Inferior parietal cortex (tissue), 1 donor: ENCODE measurements at regions not wholly inside any gene's neighbourhood (a gene's known extent, or its start where the extent isn't known, plus 50 kb on each side); places are given as distances from the start of the nearest gene placed in this dataset.

Source experiments
- DNase-seq: peaks from one replicate; pipeline ENCODE4 v3.0.0-alpha.2; 2016; ENCODE audit errors: extremely low spot score

DNA sequence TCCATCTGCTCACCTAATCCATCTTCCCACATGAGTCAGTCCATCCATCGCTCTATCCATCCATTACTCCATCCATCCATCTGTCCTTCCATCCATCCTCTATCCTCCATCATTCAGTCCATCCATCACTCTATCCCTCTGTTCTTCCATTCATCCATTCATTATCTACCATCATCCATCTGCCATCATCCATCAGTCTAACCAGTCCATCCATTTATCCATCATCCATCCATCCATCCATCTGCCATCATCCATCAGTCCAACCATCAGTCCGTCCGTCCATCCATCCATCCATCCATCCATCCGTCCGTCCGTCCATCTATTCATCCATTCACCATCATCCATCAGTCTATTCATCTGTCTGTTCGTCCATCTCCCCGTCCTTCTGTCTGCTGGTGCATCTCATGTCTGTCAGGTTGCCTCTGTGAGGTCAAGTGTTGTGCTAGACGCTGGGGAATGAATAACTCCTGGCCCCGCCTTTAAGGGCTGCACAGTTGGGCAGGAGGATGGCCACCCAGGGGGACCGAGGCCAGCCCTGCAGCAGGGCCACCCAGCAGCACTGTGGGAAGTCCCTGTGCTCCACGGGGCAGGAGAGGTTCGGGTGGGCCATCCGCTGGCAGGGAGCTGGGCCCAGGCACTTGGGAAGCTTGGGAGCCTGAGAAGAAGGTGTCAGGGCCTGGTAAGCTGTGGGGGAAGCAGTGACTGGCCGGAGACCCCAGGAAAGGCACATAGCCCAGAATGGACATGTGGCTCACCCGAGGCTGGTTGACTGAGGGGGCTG lies 137.1 kb downstream of the CTTN start:
- no peak for DNase-seq

DNA sequence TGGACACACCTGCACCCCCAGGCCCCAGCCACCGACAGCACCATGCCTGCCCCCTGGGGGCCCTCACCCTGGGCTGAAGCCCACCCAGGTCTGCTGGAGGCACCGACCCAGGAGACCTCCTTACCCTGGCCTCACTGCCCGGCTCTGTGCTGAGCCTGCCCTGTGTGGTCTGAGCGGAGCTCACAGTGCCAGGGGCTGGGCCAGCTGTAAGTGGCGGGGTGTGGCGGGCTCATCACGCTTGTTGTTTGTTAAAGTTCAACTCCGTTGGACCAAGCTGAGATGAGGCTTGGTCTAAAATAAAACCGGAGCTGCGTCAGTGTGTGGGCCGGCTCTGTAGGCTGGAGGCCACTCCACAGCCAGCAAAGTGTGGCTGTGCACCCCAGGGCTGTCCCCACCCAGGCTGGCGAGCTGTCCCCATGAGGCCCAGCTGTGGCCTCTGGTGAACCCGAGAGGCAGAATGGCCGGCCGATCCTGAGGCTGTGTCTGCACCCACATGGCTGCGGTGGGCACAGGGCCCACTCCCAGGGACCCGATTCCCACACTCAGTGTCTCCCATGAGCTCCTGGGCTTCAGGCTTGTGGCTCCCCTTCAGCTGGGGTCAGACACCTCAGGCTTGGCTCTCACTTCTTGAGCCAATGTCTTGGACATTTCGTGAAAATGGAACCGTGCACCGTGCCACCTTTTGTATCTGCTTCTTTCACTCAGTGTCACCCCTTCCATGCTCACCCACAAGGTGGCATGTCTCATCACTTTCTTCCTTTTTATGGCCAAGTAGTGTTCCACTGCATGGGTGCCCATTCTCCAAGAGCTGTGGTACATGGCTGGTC lies 137.9 kb downstream of the CTTN start:
- no peak for DNase-seq

DNA sequence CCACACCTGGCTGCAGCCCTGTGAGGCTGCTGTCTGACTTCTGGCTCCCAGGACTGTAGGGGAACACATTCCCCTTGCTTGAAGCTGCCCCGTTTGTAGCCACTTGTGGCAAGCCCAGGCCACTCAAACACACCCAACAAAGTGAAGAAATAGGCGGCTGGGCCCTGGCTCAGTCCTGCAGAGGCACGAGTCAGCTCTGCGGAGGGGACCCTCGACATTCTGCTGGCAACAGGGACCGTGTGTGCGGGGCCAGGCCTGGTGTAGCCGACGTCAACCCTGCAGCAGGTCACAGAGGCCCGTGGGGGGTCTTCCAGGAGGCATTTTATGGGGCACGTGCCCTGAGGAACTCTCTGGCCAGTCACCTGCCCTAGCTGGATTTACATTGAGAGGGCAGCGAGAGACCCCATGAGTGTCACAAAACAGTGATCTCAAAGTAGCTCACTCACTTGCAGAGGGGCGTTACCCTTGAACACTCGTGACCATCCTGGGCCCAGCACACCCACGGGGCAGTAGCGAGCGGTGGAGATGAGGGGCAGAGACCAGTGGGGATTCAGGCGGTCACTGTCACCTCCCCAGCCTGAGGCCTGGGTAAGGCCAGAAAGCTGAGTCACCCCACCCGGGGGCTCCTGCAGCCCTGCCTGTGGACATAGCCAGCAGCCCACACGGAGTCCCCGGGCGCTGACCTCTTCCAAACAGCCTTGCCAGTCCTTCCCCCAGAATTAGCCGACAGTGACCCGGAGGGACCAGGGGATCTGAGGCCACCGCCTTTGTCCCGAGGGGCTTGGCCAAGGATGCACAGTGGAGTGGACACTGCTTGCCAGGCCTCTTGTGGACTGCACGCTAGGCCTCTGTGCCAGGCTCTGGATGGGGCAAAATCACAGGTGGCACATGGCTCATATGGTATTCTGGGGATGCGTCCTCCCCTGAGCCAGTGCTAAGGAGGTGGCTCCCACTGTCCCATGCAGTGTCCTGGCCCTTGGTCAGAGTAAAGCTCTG lies 139.5 kb downstream of the CTTN start:
- DNase-seq = no peak

DNA sequence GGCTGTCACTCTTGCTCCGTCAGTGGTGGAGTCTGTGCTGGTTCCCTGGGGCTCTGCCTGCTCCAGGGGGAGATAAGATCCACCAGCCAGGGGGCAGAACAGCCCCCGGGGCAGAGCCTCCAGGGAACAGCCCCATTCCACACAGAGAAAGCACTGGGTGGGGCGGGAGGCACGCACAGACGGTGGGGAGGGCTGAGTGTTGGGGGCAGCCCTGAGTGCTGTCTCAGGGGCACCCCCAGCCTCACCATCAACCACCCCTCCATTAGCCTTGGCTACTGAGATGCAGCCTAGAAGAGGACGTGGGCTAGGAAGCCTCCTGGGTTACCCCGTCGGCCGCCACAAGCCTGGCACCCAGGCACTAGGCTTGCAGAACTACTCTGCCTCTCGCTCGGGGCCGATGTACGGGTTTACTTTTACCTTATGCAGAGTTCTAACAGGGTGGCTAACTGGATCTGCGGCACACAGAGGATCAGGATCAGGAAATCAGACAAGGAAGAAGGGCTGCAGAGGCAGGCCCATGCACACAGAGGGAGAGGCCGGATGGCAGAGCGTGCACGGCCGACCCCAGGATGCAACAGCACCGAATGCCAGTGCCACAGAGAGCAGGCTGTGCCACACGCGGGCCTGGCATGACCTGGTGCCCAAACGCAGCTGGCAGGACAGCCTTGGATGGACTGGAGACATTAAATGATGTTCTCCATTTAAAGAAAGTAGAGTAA lies 140.5 kb downstream of the CTTN start:
- no peak for DNase-seq

DNA sequence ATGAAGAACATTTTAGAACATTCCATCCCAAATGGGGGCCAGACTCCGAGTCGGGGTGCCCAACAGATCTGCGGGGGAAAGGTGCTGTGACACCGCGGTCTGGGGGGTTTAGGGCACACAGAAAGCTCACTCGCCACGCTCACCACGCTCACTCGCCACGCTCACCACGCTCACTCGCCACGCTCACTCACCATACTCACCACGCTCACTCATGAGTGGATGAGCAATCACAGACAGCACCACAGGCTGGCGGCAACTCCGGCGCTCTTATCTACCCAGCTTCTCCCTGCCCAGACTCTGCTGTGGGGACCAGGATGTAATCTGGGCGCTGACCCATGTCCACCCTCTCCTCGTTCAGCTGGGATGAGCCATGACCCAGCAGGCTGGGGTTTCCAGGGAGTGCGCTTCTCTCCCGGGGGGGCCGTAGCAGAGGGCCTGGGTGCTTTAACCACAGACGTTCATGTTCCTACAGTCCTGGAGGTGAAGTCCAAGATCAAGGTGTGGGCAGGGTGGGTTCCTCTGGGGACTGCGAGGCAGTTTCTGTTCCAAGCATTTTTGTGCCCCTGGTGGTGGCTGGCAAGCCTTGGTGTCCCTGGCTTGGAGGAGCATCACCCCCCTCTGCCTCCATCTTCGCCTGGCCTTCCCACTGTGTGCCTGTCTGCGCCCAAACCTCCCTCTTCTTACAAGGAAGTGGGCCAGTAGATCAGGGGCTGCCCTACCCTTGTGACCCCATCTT lies 141.2 kb downstream of the CTTN start:
- no peak for DNase-seq

DNA sequence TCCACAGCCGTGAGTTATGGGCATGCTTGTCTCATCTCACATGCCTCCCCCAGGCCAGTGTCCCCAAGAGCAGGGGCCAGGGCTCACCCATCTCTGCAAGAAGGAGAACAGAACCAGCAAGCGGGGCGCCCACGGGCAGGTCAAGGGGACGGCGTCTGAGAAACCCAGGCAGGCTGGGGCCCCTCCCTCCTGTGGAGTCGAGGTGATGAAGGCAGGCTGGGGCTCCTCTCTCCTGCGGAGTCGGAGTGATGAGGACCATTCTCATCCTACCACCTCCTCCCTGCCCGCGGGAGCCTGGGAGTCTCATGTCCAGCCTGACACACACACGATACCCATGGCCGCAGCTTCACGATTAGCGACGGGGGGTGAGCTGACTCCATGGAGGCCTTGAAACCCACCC lies 141.9 kb downstream of the CTTN start:
- DNase-seq = no peak

DNA sequence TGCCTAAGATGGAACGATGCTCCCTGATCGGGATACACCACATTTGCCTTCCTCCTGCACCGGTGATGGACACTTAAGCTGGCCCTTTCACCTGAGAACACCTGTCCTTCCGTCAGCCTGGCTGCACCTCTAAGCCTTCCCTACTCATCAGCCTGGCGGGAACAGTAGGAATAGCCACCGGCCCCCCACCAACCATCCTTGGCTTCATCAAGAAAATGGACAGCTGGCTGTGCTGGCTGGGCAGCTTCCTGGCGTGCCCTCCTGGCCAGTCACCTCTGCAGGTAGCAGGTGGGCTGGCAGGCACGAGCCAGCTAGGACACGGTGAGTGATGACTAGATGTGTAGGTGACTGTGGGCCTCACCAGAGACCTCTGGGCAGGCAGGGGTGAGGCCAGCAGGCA lies 142.8 kb downstream of the CTTN start:
- no peak for DNase-seq

DNA sequence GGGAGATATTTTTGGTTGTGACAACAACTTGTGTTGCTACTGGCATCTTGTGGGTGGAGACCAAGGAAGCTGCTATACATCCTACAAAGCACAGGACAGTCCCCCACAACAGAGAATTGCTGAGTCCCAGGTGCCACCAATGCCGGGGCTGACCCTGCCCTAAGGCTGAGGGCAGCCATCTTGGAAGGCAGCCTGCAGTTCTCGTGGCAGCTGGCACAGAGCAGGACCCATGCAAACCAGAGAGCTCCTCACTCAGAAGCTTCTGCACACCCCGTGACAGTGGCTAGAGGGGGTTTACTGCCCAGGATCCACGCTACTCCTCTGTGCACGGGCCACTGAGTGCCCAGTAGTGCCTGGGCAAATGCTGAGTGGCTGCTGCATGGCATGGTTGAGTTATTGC lies 143.4 kb downstream of the CTTN start:
- DNase-seq = no peak

DNA sequence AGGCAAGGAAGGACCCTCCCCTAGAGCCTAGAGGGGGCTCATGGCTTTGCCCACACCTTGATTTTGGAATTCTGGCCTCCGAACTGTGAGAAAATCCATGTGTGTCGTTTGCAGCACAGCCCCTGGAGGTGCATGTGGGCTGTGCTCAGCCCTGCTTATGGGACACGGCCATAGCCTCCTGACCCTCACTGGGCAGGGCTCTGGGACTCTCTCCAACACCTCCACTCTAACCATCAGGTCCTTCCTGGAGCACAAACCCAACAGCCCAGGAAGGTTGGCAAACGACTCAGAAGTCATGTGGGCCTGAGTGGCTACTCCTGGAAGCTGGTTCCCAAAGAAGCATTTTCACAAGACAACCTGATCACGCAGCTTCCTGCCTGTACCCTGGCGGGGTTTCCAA lies 144.1 kb downstream of the CTTN start:
- no peak for DNase-seq

DNA sequence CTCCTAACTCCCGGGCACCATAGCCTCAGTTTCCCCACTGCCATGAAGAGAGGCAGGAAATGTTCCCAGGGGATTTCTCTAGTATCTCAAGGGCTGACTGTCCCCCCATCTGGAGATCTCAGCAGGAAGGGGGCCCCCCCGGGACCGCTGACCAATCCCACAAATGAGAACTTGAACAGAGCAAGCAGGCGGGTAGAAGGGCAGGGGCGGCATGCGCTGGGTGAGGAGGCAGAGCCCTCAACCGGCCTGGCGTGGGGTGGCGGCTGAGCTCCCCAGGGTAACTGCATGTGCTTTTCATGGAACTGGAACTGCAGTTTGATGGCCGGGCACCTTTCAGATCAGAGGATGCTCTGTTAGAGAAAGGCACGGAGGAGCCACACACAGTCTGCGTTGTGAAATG lies 144.5 kb downstream of the CTTN start:
- DNase-seq = no peak

DNA sequence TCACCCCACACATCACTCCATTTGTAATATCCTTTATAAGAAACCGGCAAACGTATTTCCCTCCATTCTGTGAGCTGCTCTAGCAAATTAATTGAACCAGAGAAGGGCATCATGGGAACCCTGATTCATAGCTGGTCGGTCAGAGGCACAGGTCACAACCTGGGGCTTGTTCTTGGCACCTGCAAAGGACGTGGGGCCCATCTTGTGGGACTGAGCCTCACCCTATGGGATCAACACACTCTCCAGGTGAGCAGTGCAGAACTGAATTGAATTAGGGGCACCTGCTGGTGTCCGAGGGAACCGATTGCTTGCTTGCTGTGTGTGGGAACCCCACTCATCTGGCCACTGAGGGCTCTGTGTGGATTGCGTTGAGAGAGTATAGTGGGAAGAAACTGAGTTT lies 145.3 kb downstream of the CTTN start:
- DNase-seq = no peak

DNA sequence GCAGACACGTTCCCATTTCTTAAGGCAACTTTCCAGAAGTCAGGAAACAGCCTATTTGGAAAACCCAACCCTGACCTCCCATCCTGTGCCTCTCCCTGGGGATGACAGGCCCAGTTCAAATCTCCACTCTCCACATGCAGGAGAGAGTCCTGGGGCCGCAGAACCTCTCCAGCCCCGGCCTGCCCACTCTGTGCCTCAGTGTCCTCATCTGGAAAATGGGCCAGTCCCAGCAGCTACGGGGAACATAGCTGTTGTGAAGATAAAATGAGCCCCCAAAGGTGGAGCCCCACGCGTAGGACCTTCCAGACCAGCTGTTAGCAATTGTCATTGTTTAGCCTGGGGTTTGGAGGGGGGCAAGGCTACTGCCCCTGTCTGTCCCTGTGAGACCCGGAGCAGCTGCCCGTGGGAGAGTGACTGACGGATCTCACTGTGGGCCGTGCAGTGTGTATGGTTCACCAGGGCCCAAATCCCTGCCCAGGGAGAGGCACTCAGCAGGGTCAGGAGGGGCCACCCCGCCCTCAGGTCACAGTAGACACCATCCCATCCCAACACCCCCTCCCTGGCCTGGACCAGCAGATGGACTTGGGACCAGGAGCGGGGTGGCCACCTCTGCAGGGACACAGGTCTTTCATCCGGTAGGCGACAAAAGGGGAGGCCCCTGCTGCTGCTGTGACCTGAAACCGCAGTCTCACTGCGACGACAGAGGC lies 145.9 kb downstream of the CTTN start:
- DNase-seq = no peak

DNA sequence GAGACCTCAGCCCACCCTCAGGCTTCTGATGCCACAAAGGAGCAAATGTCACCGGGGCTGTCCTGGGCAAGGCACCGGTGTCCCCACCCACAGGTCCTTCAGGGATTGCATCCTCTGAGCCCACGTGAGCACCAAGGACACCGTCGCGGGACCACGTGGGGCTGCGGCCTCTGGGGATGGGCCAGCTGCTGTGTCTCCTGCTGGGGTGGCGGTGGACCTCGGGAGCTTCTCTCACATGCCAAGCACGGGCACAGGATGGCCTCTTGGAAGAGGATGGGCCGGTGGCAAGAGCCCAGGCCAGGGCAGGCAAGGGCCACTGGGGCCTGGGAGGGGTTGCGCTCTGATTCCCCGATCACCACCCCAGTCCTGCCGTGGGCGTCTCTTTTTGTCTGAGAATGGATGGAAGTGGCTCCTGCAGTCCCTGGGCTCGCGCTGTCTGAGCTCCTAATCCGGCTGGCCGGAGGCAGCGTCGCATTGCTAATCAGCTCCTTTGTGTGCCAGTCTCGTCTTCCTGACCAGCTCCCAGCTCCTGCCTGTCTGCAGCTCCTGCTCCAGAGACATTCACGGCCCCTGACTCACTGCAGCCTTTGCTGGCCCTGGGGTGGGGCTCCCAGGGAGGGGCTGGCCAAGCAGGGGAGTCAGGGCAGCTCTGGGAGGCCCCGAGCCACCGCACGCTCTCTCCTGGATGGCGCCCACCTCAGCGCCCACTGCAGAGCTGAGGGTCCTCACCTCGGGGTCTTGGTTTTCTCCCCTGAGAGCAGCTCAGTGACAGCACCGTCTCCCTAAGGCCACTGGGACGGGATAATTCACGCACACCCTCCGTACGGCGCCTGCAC lies 146.7 kb downstream of the CTTN start:
- no peak for DNase-seq

DNA sequence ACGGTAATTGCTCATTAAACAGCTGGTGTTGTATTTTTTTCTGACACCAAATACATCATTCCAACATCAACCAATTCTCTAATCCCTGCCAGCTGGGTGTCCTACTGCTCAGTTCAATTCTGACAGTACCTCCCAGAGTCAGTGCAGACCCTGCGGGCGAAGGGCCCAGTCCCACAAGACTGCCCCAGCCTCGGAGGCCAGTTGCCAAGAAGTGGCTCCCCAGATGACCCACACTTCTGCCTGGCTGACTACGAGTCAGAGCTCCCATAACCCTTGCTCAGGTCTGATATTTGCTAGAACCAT lies 147.2 kb downstream of the CTTN start:
- no peak for DNase-seq

DNA sequence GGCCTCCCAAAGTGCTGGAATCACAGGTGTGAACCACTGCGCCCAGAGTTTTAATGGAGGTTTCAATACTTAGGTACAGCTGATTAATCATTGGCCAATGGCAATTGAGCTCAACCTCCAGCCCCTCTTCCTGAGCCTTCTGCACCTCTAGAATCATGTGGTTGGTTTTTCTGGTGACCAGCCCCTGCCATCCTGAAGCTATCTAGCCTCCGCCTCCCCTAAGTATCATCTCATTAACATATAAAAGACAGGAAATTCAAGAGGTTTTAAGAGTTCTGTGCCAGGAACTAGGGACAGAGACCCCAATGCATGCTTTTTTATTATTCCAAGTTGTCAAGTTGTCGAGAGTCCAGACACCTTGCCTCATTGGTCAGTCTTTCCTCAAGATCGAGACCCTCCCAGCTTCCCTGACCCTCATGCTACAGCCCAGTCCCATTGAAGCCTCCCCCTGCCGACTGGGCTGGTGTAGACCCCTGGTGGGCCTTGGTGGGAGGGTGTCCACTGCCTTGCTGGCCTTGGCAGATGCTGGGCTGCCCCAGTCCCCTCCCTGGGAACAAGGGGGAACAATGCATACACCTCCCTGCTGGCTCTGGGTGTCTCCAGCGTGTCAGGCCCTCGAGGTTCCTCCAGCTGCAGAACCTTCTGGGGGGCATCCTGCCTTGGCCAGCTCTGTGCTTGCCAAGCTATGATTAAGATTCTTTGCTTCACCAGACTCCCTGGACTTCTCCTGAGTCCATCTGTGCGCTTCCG lies 148.0 kb downstream of the CTTN start:
- DNase-seq = no peak

DNA sequence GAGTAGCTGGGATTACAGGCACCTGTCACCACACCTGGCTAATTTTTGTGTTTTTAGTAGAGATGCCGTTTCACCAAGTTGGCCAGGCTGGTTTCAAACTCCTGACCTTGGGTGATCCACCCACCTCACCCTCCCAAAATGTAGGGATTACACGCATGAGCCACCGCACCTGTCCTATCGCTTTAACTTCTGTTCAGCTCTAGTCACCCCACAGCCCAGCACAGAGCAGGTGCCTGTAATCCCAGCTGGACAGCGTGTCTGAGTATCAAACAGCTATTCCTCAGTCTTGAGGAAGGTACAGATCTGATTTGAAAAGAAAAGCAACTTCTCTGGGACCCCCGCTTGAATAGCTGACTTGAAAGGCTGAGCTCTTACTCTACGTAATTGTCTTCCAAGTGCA lies 149.1 kb downstream of the CTTN start:
- no peak for DNase-seq

DNA sequence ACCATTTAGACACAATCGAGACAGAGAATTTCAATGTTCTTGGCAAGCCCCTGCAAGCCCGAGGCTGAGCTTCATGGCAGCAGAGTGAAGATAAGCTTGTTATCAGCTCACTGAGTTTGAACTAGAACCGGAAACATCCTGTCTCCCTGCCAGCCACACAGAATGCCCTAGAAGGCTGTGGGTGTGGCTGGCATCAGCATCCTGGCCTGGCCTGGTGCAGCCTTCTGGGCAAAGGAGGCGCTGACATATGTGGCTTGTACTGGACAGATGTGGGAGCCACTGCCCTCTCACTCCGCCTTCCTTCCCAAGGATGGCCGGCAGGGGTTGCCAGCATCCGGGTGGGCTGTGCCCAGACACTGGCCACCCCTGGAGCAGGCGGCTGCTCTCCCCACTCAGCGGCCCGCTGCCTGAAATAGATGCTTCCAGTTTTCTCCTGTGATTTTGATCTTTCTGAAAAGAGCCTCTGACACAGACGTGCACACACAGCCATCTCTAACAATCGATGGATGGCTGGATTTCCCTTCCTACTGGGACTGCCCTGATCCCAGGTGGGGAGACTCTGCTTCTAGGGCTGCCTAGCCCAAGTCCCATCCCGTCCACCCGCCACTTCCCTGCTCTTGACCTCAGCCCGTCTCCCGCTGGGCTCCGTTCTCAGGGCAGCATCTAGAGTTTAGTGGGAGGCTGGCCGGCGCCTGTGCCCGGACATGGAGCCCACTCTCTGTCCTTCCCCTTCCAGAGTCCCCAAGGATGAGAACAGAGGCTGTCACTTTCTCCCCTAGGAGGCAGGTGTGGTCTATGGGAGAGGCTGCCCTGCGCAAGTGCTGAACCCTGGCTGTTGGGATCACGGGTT lies 149.7 kb downstream of the CTTN start:
- no peak for DNase-seq

DNA sequence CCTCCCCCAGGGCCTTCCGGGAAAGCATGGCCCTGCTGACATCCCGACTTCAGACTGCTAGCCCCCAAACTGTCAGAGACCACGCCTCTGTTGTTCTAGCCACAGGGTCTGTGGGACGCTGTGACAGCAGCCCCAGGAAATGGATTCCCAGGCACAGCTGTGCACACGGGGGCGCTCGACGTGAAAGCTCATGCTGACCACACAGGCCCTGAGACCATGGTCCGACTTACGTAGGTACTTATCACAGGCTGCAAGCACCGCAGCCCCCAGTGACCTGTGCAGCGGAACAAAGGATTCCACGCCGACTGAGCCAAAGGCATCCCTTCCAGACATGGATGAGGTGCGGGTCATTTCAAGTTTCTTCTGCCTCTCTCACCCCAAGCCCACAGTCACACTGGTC lies 150.6 kb downstream of the CTTN start:
- DNase-seq = no peak
